ENCODE measurements at regions not wholly inside any gene's neighbourhood (a gene's known extent, or its start where the extent isn't known, plus 50 kb on each side); places are given as distances from the start of the nearest gene placed in this dataset.

- TF ChIP-seq CTCF (conservative IDR thresholded peaks at IDR 0.05 in 1 of 2, IDR thresholded peaks at IDR 0.05 in 1 of 2; ENCODE audit: extremely low read depth in 1 of 2, insufficient read depth in 1 of 2, low read depth in 1 of 2, low read length in 2 of 2): no peak
- TF ChIP-seq EZH2 (IDR thresholded peaks at IDR 0.05; ENCODE audit: borderline replicate concordance, low read length): no peak
These were observed 294.4 kb downstream of the PLPP3 start for GRCh38 chr1:56284928-56285327.

Measured in mammary epithelial cell (primary cell).